GM12878 (cell line): ENCODE measurements at regions not wholly inside any gene's neighbourhood (a gene's known extent, or its start where the extent isn't known, plus 50 kb on each side); places are given as distances from the start of the nearest gene placed in this dataset.

Experiments used
- ATAC-seq: fragments of 200-7000 bp; cut with Tn5 transposase; 3 replicates; pipeline ENCODE4 v1.9.1; 2020; ENCODE audit warnings: mild to moderate bottlenecking, moderate library complexity
- BruUV-seq: library from RNA; stranded (reverse); fragments of 400-500 nt; replicated peaks from 2 replicates; lab custom pipeline; 2021; lab: Mats Ljungman, UMichigan
- CTCF ChIA-PET: fragments of 300-600 bp; sonication (Branson Sonifier 250); formaldehyde crosslinking; extraction: SDS; loops from one replicate; lab custom pipeline; 2021; ENCODE audit warnings: inconsistent platforms; lab: Yijun Ruan, JAX
- POLR2A ChIA-PET: fragments of 350-600 bp; formaldehyde crosslinking; extraction: SDS; loops from one replicate; lab custom pipeline; 2021; ENCODE audit warnings: inconsistent platforms; lab: Charles Lee
- RAD21 ChIA-PET: fragments of 300-600 bp; sonication (Branson Sonifier 250); formaldehyde crosslinking; loops from one replicate; lab custom pipeline; 2023; ENCODE audit warnings: antibody characterized with exemption; ENCODE audit not compliant: unreplicated experiment; lab: Charles Lee
- SMC1A ChIA-PET: fragments of 300-600 bp; sonication (Branson Sonifier 250); formaldehyde crosslinking; loops from one replicate; lab custom pipeline; 2023; ENCODE audit not compliant: unreplicated experiment, uncharacterized antibody; lab: Charles Lee
- DNase-seq: peaks from one replicate; pipeline ENCODE4 v3.0.0-alpha.2; 2011; ENCODE audit warnings: low read depth, low spot score
- FAIRE-seq: peaks from 3 replicates; lab custom pipeline; 2011; peaks lifted over from hg19 to GRCh38; lab: Jason Lieb, UNC
- H2AFZ ChIP-seq: 2 replicates; pipeline ENCODE4 v1.6.0; 2011; ENCODE audit warnings: low read depth, low read length, control low read depth; ENCODE audit not compliant: control insufficient read depth
- H3K27ac ChIP-seq: 2 replicates; pipeline ENCODE4 v1.5.1; 2011; ENCODE audit warnings: control low read depth; ENCODE audit not compliant: control insufficient read depth, insufficient read depth
- H3K27me3 ChIP-seq, 2 experiments: replicated peaks in 1 of 2; 2 replicates each; pipeline versions ENCODE4 v1.6.0 to v1.6.1; 2011; ENCODE audit warnings: low read length in 1 of 2; ENCODE audit not compliant: control insufficient read depth in 2 of 2, insufficient read depth in 2 of 2
- H3K36me3 ChIP-seq, 2 experiments: 2 replicates each; pipeline ENCODE4 v1.5.1; 2011; ENCODE audit warnings: low read length in 1 of 2; ENCODE audit not compliant: control insufficient read depth in 2 of 2, insufficient read depth in 2 of 2
- H3K4me1 ChIP-seq: 2 replicates; pipeline ENCODE4 v1.6.1; 2011; ENCODE audit warnings: mild to moderate bottlenecking, low read length, moderate library complexity, mixed read lengths; ENCODE audit not compliant: control insufficient read depth, insufficient read depth
- H3K4me2 ChIP-seq: 2 replicates; pipeline ENCODE4 v1.6.0; 2011; ENCODE audit warnings: control low read depth; ENCODE audit not compliant: control insufficient read depth, insufficient read depth
- H3K4me3 ChIP-seq: fragments of 200-600 bp; sonication (generic); 2 replicates; pipeline ENCODE4 v1.5.1; 2016
- H3K79me2 ChIP-seq: 2 replicates; pipeline ENCODE4 v1.6.0; 2011; ENCODE audit warnings: low read length; ENCODE audit not compliant: control insufficient read depth, insufficient read depth
- H3K9ac ChIP-seq: 2 replicates; pipeline ENCODE4 v1.8.0; 2011; ENCODE audit warnings: low read length, control low read depth, mixed read lengths; ENCODE audit not compliant: control insufficient read depth, insufficient read depth
- H3K9me3 ChIP-seq: replicated peaks from 3 replicates; pipeline ENCODE4 v1.5.1; 2011; ENCODE audit warnings: mild to moderate bottlenecking, low read length; ENCODE audit not compliant: control insufficient read depth, insufficient read depth
- H4K20me1 ChIP-seq: 2 replicates; pipeline ENCODE4 v1.6.0; 2011; ENCODE audit not compliant: control insufficient read depth, insufficient read depth
- CHD2 ChIP-seq: IDR thresholded peaks from 2 replicates; pipeline ENCODE4 v1.6.1; 2011; ENCODE audit warnings: low read depth, low read length, improper control_type of control experiment, borderline replicate concordance
- JUND ChIP-seq: IDR thresholded peaks from 2 replicates; pipeline ENCODE4 v1.6.1; 2012; ENCODE audit warnings: low read depth, mild to moderate bottlenecking, low read length, improper control_type of control experiment, moderate library complexity
- MXI1 ChIP-seq: fragments of 150-350 bp; IDR thresholded peaks from 2 replicates; pipeline ENCODE4 v1.6.1; 2011; ENCODE audit warnings: low read depth, mild to moderate bottlenecking, inconsistent platforms, low read length, improper control_type of control experiment
- PBX3 ChIP-seq: IDR thresholded peaks from 2 replicates; pipeline ENCODE4 v1.6.1; 2011; ENCODE audit warnings: mild to moderate bottlenecking, low read depth, low read length, moderate library complexity; ENCODE audit not compliant: insufficient replicate concordance
- TARDBP ChIP-seq: IDR thresholded peaks from 2 replicates; pipeline ENCODE4 v1.6.1; 2016; ENCODE audit warnings: borderline replicate concordance
- ZNF384 ChIP-seq: IDR thresholded peaks from 2 replicates; pipeline ENCODE4 v1.6.1; 2012; ENCODE audit warnings: low read depth, mild to moderate bottlenecking, low read length, improper control_type of control experiment, borderline replicate concordance
- WGBS: methylation state at CpG from one replicate; pipeline ENCODE4 v1.1.6; 2016; ENCODE audit warnings: low lambda C conversion rate; ENCODE audit not compliant: insufficient replicate concordance, insufficient coverage; ENCODE audit errors: missing lambda C conversion rate; 5-methylcytosine and 5-hydroxymethylcytosine counted together
- in situ Hi-C: fragments of 300-500 bp; cut with MboI; formaldehyde crosslinking; loops from 9 replicates; pipeline ENCODE4 v1.14.3; 2018; ENCODE audit warnings: mixed read lengths
- intact Hi-C: fragments of 100-400 bp; cut with micrococcal nuclease; formaldehyde crosslinking; loops from one replicate; pipeline ENCODE4 v1.14.2; 2022; ENCODE audit not compliant: unreplicated experiment
- TF ChIP-seq, protein P1 (sequence below): fragments of 450-650 bp; IDR thresholded peaks from 2 replicates; pipeline ENCODE4 v1.6.1; 2017; ENCODE audit warnings: borderline replicate concordance

DNA sequence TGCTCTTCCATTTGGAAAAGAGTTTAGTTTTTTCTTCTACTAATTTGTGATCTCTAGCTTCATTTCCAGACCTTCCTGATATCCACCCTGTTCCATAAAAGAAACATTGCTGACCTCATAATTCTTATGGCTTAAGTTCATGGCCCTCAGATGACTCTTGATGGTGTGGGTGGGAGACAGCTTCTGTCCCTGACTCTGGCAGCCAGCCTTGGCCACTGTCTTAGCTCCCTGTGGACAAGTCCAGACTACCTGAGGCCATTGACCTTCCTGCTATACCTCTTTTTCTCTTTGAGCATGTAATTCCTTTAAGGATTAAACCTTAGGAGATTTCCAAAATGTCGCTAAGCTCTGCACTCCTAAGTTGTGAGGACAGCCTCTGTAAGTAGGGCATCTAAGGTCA, 101.1 kb upstream of the DAP start:
- peaks cover 1 to 2% of the 10 kb centered on the region in 2 experiments; a peak in 2 of 4 replicates for H3K27me3 ChIP-seq
- ChIA-PET POLR2A (no interaction called here), SMC1A (interaction anchor here (1.0 kb wide), 2 partner anchors 167 to 172 kb away, joined by 3 read pairs; no protein-coding TSS in a partner anchor), CTCF (interaction anchor here (0.7 to 2.4 kb wide), 4 partner anchors 10 to 500 kb away, joined by 3 to 6 read pairs (median 4); no protein-coding TSS in a partner anchor)
- intact Hi-C loops, result loop anchor here (5.0 kb wide), 3 partner anchors 125 to 410 kb away; no protein-coding TSS in a partner anchor
- in situ Hi-C loops, result loop anchor here (10.0 kb wide), 1 partner anchor 167 kb away; no protein-coding TSS in a partner anchor
- no peak overlapping the region for H3K4me2 ChIP-seq
- no peaks in the 10 kb centered on the region for H3K36me3 ChIP-seq
- H2AFZ ChIP-seq, result no peak overlapping the region
- H3K9me3 ChIP-seq, result no peaks in the 10 kb centered on the region
- no peak for ATAC-seq
- no peaks in the 10 kb centered on the region for H3K4me1 ChIP-seq
- no TSS peak for BruUV-seq
- TF ChIP-seq MXI1 (no peak), CHD2 (no peak), PBX3 (no peak), JUND (no peak), ZNF384 (no peak), TARDBP (no peak)
- TF ChIP-seq, protein P1, sequence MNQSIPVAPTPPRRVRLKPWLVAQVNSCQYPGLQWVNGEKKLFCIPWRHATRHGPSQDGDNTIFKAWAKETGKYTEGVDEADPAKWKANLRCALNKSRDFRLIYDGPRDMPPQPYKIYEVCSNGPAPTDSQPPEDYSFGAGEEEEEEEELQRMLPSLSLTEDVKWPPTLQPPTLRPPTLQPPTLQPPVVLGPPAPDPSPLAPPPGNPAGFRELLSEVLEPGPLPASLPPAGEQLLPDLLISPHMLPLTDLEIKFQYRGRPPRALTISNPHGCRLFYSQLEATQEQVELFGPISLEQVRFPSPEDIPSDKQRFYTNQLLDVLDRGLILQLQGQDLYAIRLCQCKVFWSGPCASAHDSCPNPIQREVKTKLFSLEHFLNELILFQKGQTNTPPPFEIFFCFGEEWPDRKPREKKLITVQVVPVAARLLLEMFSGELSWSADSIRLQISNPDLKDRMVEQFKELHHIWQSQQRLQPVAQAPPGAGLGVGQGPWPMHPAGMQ, result no peak
- TF ChIP-seq, all 136 proteins: peak for 0
- H3K27ac ChIP-seq, result no peak overlapping the region
- no peak for DNase-seq
- 89% methylated on average over 1 of the region's 1 CpG for WGBS
- no peak overlapping the region for H3K4me3 ChIP-seq
- no peaks in the 10 kb centered on the region for H3K79me2 ChIP-seq
- RAD21 ChIA-PET, result no interaction called here
- H4K20me1 ChIP-seq, result no peaks in the 10 kb centered on the region
- H3K9ac ChIP-seq, result no peak overlapping the region
- no peak for FAIRE-seq
